T-cell (primary cell): ENCODE measurements at regions not wholly inside any gene's neighbourhood (a gene's known extent, or its start where the extent isn't known, plus 50 kb on each side); places are given as distances from the start of the nearest gene placed in this dataset.

ENCODE experiments used
- ATAC-seq, 4 experiments: fragments of 200-7000 bp in 3 of 4; fragments of 150-1000 bp in 1 of 4; cut with Tn5 transposase; replicated peaks in 1 of 4; 1 replicate in 3 of 4; 2 replicates in 1 of 4; pipeline ENCODE4 v1.10.0; 2021; ENCODE audit warnings: moderate library complexity in 3 of 4, mild to moderate bottlenecking in 2 of 4, moderate number of reproducible peaks in 1 of 4
- CTCF ChIA-PET, 2 donors: fragments of 300-600 bp; sonication (Branson Sonifier 250); formaldehyde crosslinking; loops; one replicate each; lab custom pipeline; 2022; ENCODE audit warnings: antibody characterized with exemption in 2 of 2; lab: Charles Lee
- POLR2A ChIA-PET, 2 donors: fragments of 300-600 bp; sonication (Branson Sonifier 250); formaldehyde crosslinking; loops; one replicate each; lab custom pipeline; 2022; ENCODE audit warnings: antibody characterized with exemption in 2 of 2; lab: Charles Lee
- DNase-seq, 35 experiments: peaks; one replicate each; pipeline versions ENCODE4 v3.0.0 to v3.0.0-alpha.2; 2013 to 2023
- H3K27ac ChIP-seq: one replicate; pipeline ENCODE4 v1.5.1; 2013; ENCODE audit warnings: low read length
- H3K27me3 ChIP-seq, 2 experiments: replicated peaks in 1 of 2; 1 replicate in 1 of 2; 2 replicates in 1 of 2; pipeline versions ENCODE4 v1.6.1 to v1.7.0; 2013; ENCODE audit warnings: low read length in 1 of 2, mixed read lengths in 1 of 2; ENCODE audit not compliant: control insufficient read depth in 2 of 2, insufficient read depth in 2 of 2; ENCODE audit errors: extremely low read depth in 1 of 2
- H3K36me3 ChIP-seq, 2 donors: 1 replicate in 1 of 2; 2 replicates in 1 of 2; pipeline versions ENCODE4 v1.6.1 to v1.7.0; 2013; ENCODE audit warnings: low read length in 1 of 2; ENCODE audit not compliant: control insufficient read depth in 2 of 2, insufficient read depth in 1 of 2; ENCODE audit errors: extremely low read depth in 1 of 2
- H3K4me1 ChIP-seq, 2 experiments: 1 replicate in 1 of 2; 2 replicates in 1 of 2; pipeline versions ENCODE4 v1.6.1 to v1.7.0; 2013; ENCODE audit warnings: low read length in 2 of 2, mixed read lengths in 1 of 2; ENCODE audit not compliant: insufficient read depth in 2 of 2, control insufficient read depth in 1 of 2; ENCODE audit errors: extremely low read depth in 1 of 2
- H3K4me3 ChIP-seq, 2 donors: 1 replicate in 1 of 2; 2 replicates in 1 of 2; pipeline versions ENCODE4 v1.5.1 to v1.7.0; 2013; ENCODE audit warnings: mild to moderate bottlenecking in 2 of 2, low read length in 1 of 2, moderate library complexity in 1 of 2; ENCODE audit not compliant: control insufficient read depth in 1 of 2; ENCODE audit errors: extremely low read depth in 1 of 2
- H3K9me3 ChIP-seq: 2 replicates; pipeline ENCODE4 v1.7.0; 2013
- H3K27ac Mint-ChIP-seq, 2 donors: one replicate each; pipeline ENCODE4 v1.8.0; 2020 to 2021; ENCODE audit warnings: mild to moderate bottlenecking in 2 of 2, mixed read lengths in 2 of 2
- H3K27me3 Mint-ChIP-seq, 2 donors: one replicate each; pipeline ENCODE4 v1.8.0; 2021 to 2022; ENCODE audit warnings: mixed read lengths in 2 of 2
- H3K36me3 Mint-ChIP-seq: one replicate; pipeline ENCODE4 v1.8.0; 2021; ENCODE audit warnings: mixed read lengths
- H3K4me1 Mint-ChIP-seq, 3 donors: one replicate each; pipeline ENCODE4 v1.8.0; 2020 to 2022; ENCODE audit warnings: mixed read lengths in 3 of 3, mild to moderate bottlenecking in 1 of 3
- H3K4me3 Mint-ChIP-seq, 3 donors: one replicate each; pipeline ENCODE4 v1.8.0; 2020 to 2022; ENCODE audit warnings: mild to moderate bottlenecking in 3 of 3, mixed read lengths in 3 of 3, moderate library complexity in 3 of 3
- H3K9me3 Mint-ChIP-seq, 3 donors: one replicate each; pipeline ENCODE4 v1.8.0; 2020 to 2022; ENCODE audit warnings: mixed read lengths in 3 of 3
- WGBS: methylation state at CpG from one replicate; pipeline ENCODE4 v1.1.5; 2013; ENCODE audit warnings: missing lambda C conversion rate; ENCODE audit not compliant: insufficient coverage; 5-methylcytosine and 5-hydroxymethylcytosine counted together

GRCh38 chr2:121918231-121918630 is 162.8 kb downstream of the TSN start:
- Mint-ChIP-seq H3K27me3 (peaks cover 0 to 3% of the 10 kb centered on the region in 2 donors), H3K27ac (no peak overlapping the region), H3K36me3 (no peaks in the 10 kb centered on the region), H3K4me3 (no peak overlapping the region), H3K4me1 (no peaks in the 10 kb centered on the region), H3K9me3 (peaks cover 0 to 3% (median 3%) of the 10 kb centered on the region in 3 donors)
- POLR2A ChIA-PET = no interaction called here
- no peak for ATAC-seq
- Histone ChIP-seq H3K4me1 (no peaks in the 10 kb centered on the region), H3K27ac (no peak overlapping the region), H3K36me3 (no peaks in the 10 kb centered on the region), H3K9me3 (no peaks in the 10 kb centered on the region), H3K27me3 (peaks cover 0 to 6% of the 10 kb centered on the region in 2 experiments), H3K4me3 (no peak overlapping the region)
- WGBS = no CpG with 5 or more reads among the region's 2 CpGs
- CTCF ChIA-PET = no interaction called here
- no peak for DNase-seq

DNA sequence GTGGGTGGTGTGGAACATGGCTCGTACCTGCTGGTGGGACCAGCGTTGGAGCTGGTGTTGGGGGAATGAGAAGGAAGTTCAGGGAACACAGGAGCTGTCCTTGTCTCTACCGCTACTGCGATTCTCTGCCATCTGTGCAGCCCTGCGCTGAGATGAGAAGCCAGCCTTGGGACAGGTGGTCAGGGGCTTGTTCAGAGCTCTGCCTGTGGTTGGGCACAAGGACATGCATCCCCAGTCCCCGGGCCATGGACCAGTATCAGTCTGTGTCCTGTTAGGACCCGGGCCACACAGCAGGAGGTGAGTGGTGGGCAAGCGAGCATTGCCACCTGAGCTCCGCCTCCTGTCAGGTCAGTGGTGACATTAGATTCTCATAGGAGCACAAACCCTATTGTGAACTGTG is 164.4 kb downstream of the TSN start:
- Mint-ChIP-seq H3K4me1 (no peaks in the 10 kb centered on the region), H3K27me3 (peaks cover 0 to 3% of the 10 kb centered on the region in 2 donors), H3K36me3 (no peaks in the 10 kb centered on the region), H3K27ac (no peak overlapping the region), H3K9me3 (peaks cover 0 to 5% (median 3%) of the 10 kb centered on the region in 3 donors), H3K4me3 (no peak overlapping the region)
- no peak overlapping the region for H3K27ac ChIP-seq
- H3K36me3 ChIP-seq = no peaks in the 10 kb centered on the region
- ATAC-seq (no peak), DNase-seq (no peak)
- POLR2A ChIA-PET = no interaction called here
- 87% methylated on average over 5 of the region's 9 CpGs for WGBS
- CTCF ChIA-PET = no interaction called here
- H3K4me3 ChIP-seq = no peak overlapping the region
- no peaks in the 10 kb centered on the region for H3K9me3 ChIP-seq
- no peaks in the 10 kb centered on the region for H3K4me1 ChIP-seq
- H3K27me3 ChIP-seq = peaks cover 0 to 6% of the 10 kb centered on the region in 2 experiments

DNA sequence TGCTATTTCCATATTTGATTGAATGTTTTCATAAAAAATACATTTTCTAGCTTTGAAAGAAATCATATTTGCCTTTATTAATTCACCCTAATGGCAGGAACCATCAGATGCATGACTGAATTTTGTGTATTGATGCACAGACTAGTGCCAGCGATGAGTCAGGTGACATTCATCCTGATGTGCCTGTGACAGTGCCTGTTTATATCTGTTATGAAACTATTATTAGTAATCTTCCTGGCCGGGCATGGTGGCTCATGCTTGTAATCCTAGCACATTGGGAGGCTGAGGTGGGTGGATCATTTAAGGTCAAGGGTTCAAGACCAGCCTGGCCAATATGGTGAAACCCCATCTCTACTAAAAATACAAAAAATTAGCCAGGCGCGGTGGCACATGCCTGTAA is 170.0 kb downstream of the TSN start:
- no peak for DNase-seq
- no peak overlapping the region for H3K4me3 ChIP-seq
- POLR2A ChIA-PET = no interaction called here
- CTCF ChIA-PET = no interaction called here
- WGBS = 100% methylated on average over 1 of the region's 4 CpGs
- Mint-ChIP-seq H3K27me3 (peaks cover 6 to 8% of the 10 kb centered on the region in 2 donors), H3K4me3 (no peak overlapping the region), H3K27ac (no peak overlapping the region), H3K36me3 (no peaks in the 10 kb centered on the region), H3K9me3 (peaks cover 0 to 5% (median 3%) of the 10 kb centered on the region in 3 donors), H3K4me1 (no peaks in the 10 kb centered on the region)
- no peaks in the 10 kb centered on the region for H3K9me3 ChIP-seq
- H3K4me1 ChIP-seq = no peaks in the 10 kb centered on the region
- H3K36me3 ChIP-seq = no peaks in the 10 kb centered on the region
- no peak overlapping the region for H3K27ac ChIP-seq
- ATAC-seq = no peak
- H3K27me3 ChIP-seq = no peaks in the 10 kb centered on the region

GRCh38 chr2:121943285-121943684 is 187.8 kb downstream of the TSN start:
- Histone ChIP-seq H3K36me3 (no peaks in the 10 kb centered on the region), H3K27ac (no peak overlapping the region), H3K9me3 (no peaks in the 10 kb centered on the region), H3K27me3 (no peaks in the 10 kb centered on the region), H3K4me1 (no peaks in the 10 kb centered on the region), H3K4me3 (no peak overlapping the region)
- no peak overlapping the region for H3K4me3 Mint-ChIP-seq
- POLR2A ChIA-PET = no interaction called here
- no peak for DNase-seq
- no peak for ATAC-seq
- H3K27me3 Mint-ChIP-seq = peaks cover 0 to 15% of the 10 kb centered on the region in 2 donors
- no peak overlapping the region for H3K27ac Mint-ChIP-seq
- no peaks in the 10 kb centered on the region for H3K4me1 Mint-ChIP-seq
- no peaks in the 10 kb centered on the region for H3K9me3 Mint-ChIP-seq
- CTCF ChIA-PET = no interaction called here
- no peaks in the 10 kb centered on the region for H3K36me3 Mint-ChIP-seq
- no CpG with 5 or more reads among the region's 1 CpG for WGBS

DNA sequence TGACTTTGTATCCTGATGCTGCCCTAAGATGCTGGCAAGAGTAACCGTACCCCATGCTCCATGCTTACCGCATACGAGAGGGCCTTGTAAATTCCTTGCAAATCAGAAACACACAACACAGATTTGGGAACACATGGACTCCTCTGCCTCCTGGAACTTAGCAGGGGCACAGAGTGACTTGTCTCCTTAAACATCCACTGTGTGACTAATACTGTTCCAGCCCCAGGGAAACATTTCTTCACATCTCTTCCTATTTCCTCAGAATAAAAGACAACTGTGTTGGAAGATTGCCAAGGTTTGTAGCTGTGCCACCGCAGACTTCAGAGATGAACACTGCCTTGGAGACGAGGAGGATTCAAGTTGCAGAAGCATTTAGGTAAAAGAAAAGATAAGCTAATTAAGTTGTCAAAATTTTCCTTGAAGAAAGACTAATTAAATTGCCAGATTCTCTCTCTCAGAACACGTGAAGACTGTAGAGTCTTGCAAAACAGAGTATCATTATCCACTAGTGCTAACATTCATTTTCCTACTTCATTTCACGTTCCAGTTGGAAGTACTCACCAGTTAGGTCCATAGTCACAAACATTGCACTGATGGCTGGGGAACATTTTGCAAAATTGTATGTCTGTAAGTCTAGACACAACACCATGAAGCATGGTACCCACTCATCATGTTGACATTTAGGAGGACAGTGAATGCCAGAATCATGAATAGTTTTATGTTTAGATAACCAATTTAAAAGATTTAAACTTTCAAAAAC is 188.8 kb downstream of the TSN start:
- Histone ChIP-seq H3K27me3 (peaks cover 0 to under 1% of the 10 kb centered on the region in 2 experiments), H3K36me3 (no peaks in the 10 kb centered on the region), H3K9me3 (no peaks in the 10 kb centered on the region), H3K4me3 (no peak overlapping the region), H3K4me1 (no peaks in the 10 kb centered on the region), H3K27ac (no peak overlapping the region)
- POLR2A ChIA-PET = no interaction called here
- H3K9me3 Mint-ChIP-seq = no peaks in the 10 kb centered on the region
- CTCF ChIA-PET = no interaction called here
- H3K27ac Mint-ChIP-seq = no peak overlapping the region
- no peaks in the 10 kb centered on the region for H3K36me3 Mint-ChIP-seq
- no peak for DNase-seq
- peaks cover 0 to 16% of the 10 kb centered on the region in 2 donors for H3K27me3 Mint-ChIP-seq
- no peak overlapping the region for H3K4me3 Mint-ChIP-seq
- no peak for ATAC-seq
- WGBS = 100% methylated on average over 3 of the region's 7 CpGs
- no peaks in the 10 kb centered on the region for H3K4me1 Mint-ChIP-seq

DNA sequence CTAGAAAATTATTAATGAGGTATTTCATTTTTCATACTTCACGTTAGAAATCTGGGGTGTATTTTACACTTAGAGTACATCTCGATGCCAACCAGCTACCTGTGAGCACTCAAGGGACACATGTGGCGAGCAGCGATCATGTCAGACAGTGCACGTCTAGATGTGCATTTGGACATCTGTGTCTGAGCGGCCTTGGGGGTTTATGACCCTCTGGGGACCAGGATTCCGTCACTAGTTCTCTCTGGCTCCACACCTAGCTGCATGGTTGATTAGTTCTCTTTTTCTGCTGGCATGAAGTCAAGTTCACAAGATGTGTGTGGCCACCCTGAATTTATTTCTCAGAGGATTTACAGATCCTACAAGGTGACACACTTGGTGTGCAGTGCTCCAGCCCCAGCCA is 192.2 kb downstream of the TSN start:
- Histone ChIP-seq H3K27ac (no peak overlapping the region), H3K4me1 (no peaks in the 10 kb centered on the region), H3K36me3 (no peaks in the 10 kb centered on the region), H3K27me3 (peaks cover 0 to 11% of the 10 kb centered on the region in 2 experiments), H3K4me3 (no peak overlapping the region), H3K9me3 (no peaks in the 10 kb centered on the region)
- Mint-ChIP-seq H3K4me3 (no peak overlapping the region), H3K27ac (no peak overlapping the region), H3K36me3 (no peaks in the 10 kb centered on the region), H3K4me1 (no peaks in the 10 kb centered on the region), H3K27me3 (peaks cover 0 to 21% of the 10 kb centered on the region in 2 donors), H3K9me3 (no peaks in the 10 kb centered on the region)
- WGBS = 81% methylated on average over 7 of the region's 7 CpGs
- ATAC-seq (no peak), DNase-seq (no peak)
- ChIA-PET POLR2A (interaction anchor here in 1 of 2 donors (0.6 kb wide), 1 partner anchor 154 kb away, joined by 3 read pairs; no protein-coding TSS in a partner anchor), CTCF (no interaction called here)
